ENCODE measurements at regions not wholly inside any gene's neighbourhood (a gene's known extent, or its start where the extent isn't known, plus 50 kb on each side); places are given as distances from the start of the nearest gene placed in this dataset.

GRCh38 chr1:8217011-8217711, 100.8 kb upstream of the SLC45A1 start (continued):
- TF ChIP-seq SAP30 (IDR thresholded peaks at IDR 0.05; ENCODE audit: insufficient read depth, insufficient replicate concordance, low read length): no peak
- TF ChIP-seq RFX5 (IDR thresholded peaks at IDR 0.05; ENCODE audit: borderline replicate concordance, low read depth, low read length): no peak

Measured in H1 (cell line).